ENCODE measurements at regions not wholly inside any gene's neighbourhood (a gene's known extent, or its start where the extent isn't known, plus 50 kb on each side); places are given as distances from the start of the nearest gene placed in this dataset.
"Not testable (repeated sequence)": the region's sequence is repeated elsewhere in the genome, so short reads cannot be mapped to it uniquely, and the experiment has no call there.

- TF ChIP-seq CTCF (IDR thresholded peaks at IDR 0.05; ENCODE audit: low read depth, low read length): no peak
- no peak overlapping the region for H3K4me3 ChIP-seq (ENCODE audit: low read depth, low read length)
Measured at GRCh38 chr20:5401277-5401875, 84.6 kb upstream of the PROKR2 start.

- TF ChIP-seq CTCF (IDR thresholded peaks at IDR 0.05; ENCODE audit: low read depth, low read length): no peak
- H3K4me3 ChIP-seq (ENCODE audit: low read depth, low read length): no peak overlapping the region
Measured at GRCh38 chr20:5400164-5400762, 83.5 kb upstream of the PROKR2 start.

- H3K4me3 ChIP-seq (ENCODE audit: low read depth, low read length): no peak overlapping the region
- no peak for TF ChIP-seq CTCF (IDR thresholded peaks at IDR 0.05; ENCODE audit: low read depth, low read length)
Measured at GRCh38 chr20:5397393-5397792, 80.6 kb upstream of the PROKR2 start.

GRCh38 chr20:5395932-5396727, 79.4 kb upstream of the PROKR2 start:
- H3K4me3 ChIP-seq (ENCODE audit: low read depth, low read length): no peak overlapping the region
- no peak for TF ChIP-seq CTCF (IDR thresholded peaks at IDR 0.05; ENCODE audit: low read depth, low read length)

- no peak overlapping the region for H3K4me3 ChIP-seq (ENCODE audit: low read depth, low read length)
- TF ChIP-seq CTCF (IDR thresholded peaks at IDR 0.05; ENCODE audit: low read depth, low read length): no peak
Measured at GRCh38 chr20:5393218-5393870, 76.6 kb upstream of the PROKR2 start.

- TF ChIP-seq CTCF (IDR thresholded peaks at IDR 0.05; ENCODE audit: low read depth, low read length): no peak
- no peak overlapping the region for H3K4me3 ChIP-seq (ENCODE audit: low read depth, low read length)
Measured at GRCh38 chr20:5390720-5391119, 74.0 kb upstream of the PROKR2 start.

- not testable (repeated sequence) for H3K4me3 ChIP-seq (ENCODE audit: low read depth, low read length)
Measured at GRCh38 chr20:5386846-5387245, 70.1 kb upstream of the PROKR2 start.

- not testable (repeated sequence) for H3K4me3 ChIP-seq (ENCODE audit: low read depth, low read length)
Measured at GRCh38 chr20:5381527-5381926, 64.8 kb upstream of the PROKR2 start.
